Hepatocyte (in vitro differentiated cells): ENCODE measurements at regions not wholly inside any gene's neighbourhood (a gene's known extent, or its start where the extent isn't known, plus 50 kb on each side); places are given as distances from the start of the nearest gene placed in this dataset.

Source experiments
- CTCF ChIP-seq: fragments of 200-600 bp; sonication (generic); IDR thresholded peaks from 2 replicates; pipeline ENCODE4 v1.5.1; 2016; ENCODE audit warnings: antibody characterized with exemption, mild to moderate bottlenecking; ENCODE audit not compliant: poor library complexity
- EZH2 ChIP-seq: fragments of 200-600 bp; sonication (generic); IDR thresholded peaks from 2 replicates; pipeline ENCODE4 v1.6.1; 2016; ENCODE audit warnings: antibody characterized with exemption, mild to moderate bottlenecking, borderline replicate concordance
- EZH2phosphoT487 ChIP-seq: fragments of 200-600 bp; sonication (generic); IDR thresholded peaks from one replicate; pipeline ENCODE4 v1.6.1; 2018; ENCODE audit warnings: antibody characterized with exemption, mild to moderate bottlenecking, low read depth, moderate library complexity; ENCODE audit not compliant: unreplicated experiment, severe bottlenecking

GRCh38 chr15:85897895-85898717, 103.4 kb upstream of the KLHL25 start:
- no peak for TF ChIP-seq CTCF
- no peak for TF ChIP-seq EZH2
- TF ChIP-seq EZH2phosphoT487: no peak
